Stimulated activated CD8-positive, alpha-beta memory T cell treated with anti-CD3 and anti-CD28 coated beads, Interleukin-12 subunit alpha, Interleukin-12 subunit beta, amount 100 ng/mL, for 1 hour (primary cell): ENCODE measurements at regions not wholly inside any gene's neighbourhood (a gene's known extent, or its start where the extent isn't known, plus 50 kb on each side); places are given as distances from the start of the nearest gene placed in this dataset.
"Not testable (repeated sequence)": the region's sequence is repeated elsewhere in the genome, so short reads cannot be mapped to it uniquely, and the experiment has no call there.

Experiments used
- DNase-seq: peaks from one replicate; pipeline ENCODE4 v3.0.0-alpha.2; 2020; ENCODE audit warnings: low read depth

- no peak for DNase-seq
Measured at GRCh38 chr5:68983959-68984358, 109.9 kb upstream of the SLC30A5 start.

GRCh38 chr5:68991279-68992084 lies 102.3 kb upstream of the SLC30A5 start:
- no peak for DNase-seq

GRCh38 chr5:68994645-68995044 lies 99.2 kb upstream of the SLC30A5 start:
- DNase-seq: no peak

- no peak for DNase-seq
Measured at GRCh38 chr5:68995845-68996545, 97.8 kb upstream of the SLC30A5 start.

- DNase-seq: no peak
Measured at GRCh38 chr5:68999181-68999580, 94.6 kb upstream of the SLC30A5 start.

GRCh38 chr5:69000216-69000919 lies 93.4 kb upstream of the SLC30A5 start:
- no peak for DNase-seq

GRCh38 chr5:69000949-69001348 lies 92.9 kb upstream of the SLC30A5 start:
- no peak for DNase-seq

GRCh38 chr5:69001627-69002026 lies 92.2 kb upstream of the SLC30A5 start:
- no peak for DNase-seq

GRCh38 chr5:69004127-69004526 lies 89.7 kb upstream of the SLC30A5 start:
- DNase-seq: no peak

- DNase-seq: no peak
Measured at GRCh38 chr5:69004676-69005075, 89.1 kb upstream of the SLC30A5 start.

- DNase-seq: no peak
Measured at GRCh38 chr5:69006030-69006429, 87.8 kb upstream of the SLC30A5 start.

GRCh38 chr5:69007163-69007562 lies 86.7 kb upstream of the SLC30A5 start:
- DNase-seq: no peak

- DNase-seq: peak; percentile 42
Measured at GRCh38 chr5:69007726-69008368, 86.0 kb upstream of the SLC30A5 start.

- DNase-seq: no peak
Measured at GRCh38 chr5:69010476-69010875, 83.3 kb upstream of the SLC30A5 start.

- no peak for DNase-seq
Measured at GRCh38 chr5:69011910-69012309, 81.9 kb upstream of the SLC30A5 start.

GRCh38 chr5:69013481-69013880 lies 80.3 kb upstream of the SLC30A5 start:
- DNase-seq: no peak

GRCh38 chr5:69014007-69014406 lies 79.8 kb upstream of the SLC30A5 start:
- not testable (repeated sequence) for DNase-seq

GRCh38 chr5:69019668-69020375 lies 74.0 kb upstream of the SLC30A5 start:
- DNase-seq: no peak

GRCh38 chr5:69024241-69024651 lies 69.6 kb upstream of the SLC30A5 start:
- no peak for DNase-seq

- no peak for DNase-seq
Measured at GRCh38 chr5:69029292-69029691, 64.5 kb upstream of the SLC30A5 start.

- no peak for DNase-seq
Measured at GRCh38 chr5:69030358-69031062, 63.3 kb upstream of the SLC30A5 start.
